Fibroblast of skin of right biceps (primary cell): ENCODE measurements at regions not wholly inside any gene's neighbourhood (a gene's known extent, or its start where the extent isn't known, plus 50 kb on each side); places are given as distances from the start of the nearest gene placed in this dataset.
"Not testable (repeated sequence)": the region's sequence is repeated elsewhere in the genome, so short reads cannot be mapped to it uniquely, and the experiment has no call there.

Source experiments
- DNase-seq: peaks from one replicate; pipeline ENCODE4 v3.0.0-alpha.2; 2013

GRCh38 chr3:3433711-3434110 is 254.2 kb upstream of the CRBN start:
- DNase-seq: no peak

GRCh38 chr3:3429841-3430240 is 250.3 kb upstream of the CRBN start:
- no peak for DNase-seq

- DNase-seq: not testable (repeated sequence)
These were observed 228.2 kb upstream of the CRBN start for GRCh38 chr3:3407707-3408106.

- DNase-seq: no peak
These were observed 225.6 kb upstream of the CRBN start for GRCh38 chr3:3405131-3405530.

DNA sequence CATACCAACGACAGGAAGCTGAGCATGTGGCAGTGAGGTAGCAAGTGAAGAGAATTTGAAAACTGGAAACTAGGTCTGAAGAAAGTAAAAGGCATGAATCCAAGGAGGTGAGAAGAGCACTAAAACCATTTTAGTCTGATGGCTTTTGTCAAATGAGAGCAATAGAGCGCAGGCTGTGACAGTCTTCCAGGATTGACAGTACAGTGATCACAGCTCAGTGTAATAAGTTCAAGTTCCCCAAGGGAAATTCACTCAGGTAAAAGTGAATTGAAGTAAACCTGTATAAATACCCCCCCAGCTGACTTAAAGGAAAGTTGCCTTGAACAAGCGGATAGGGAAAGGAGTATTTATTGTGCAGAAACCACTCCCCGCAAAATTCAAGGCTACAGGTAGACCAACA is 224.2 kb upstream of the CRBN start:
- no peak for DNase-seq

DNA sequence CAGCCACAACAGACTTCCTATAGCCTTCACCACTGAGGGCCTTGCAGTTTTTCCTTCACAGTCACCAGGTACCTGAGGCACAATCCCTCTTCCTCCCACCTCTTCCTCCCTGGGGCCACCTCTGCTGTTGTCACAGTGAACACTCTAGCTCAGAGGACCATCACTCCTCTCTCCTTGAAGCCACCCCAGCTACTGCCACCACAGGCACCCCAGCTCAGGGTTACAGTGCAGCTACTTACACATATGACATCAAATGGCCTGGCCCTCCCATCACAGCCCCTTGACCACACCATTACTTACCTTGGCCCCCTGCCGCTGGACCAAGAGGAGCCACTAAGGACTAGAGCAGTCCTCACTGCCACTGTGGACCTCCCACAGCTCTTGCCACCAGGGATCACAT is 213.5 kb upstream of the CRBN start:
- DNase-seq: no peak

GRCh38 chr3:3383461-3383860 is 204.0 kb upstream of the CRBN start:
- no peak for DNase-seq

DNA sequence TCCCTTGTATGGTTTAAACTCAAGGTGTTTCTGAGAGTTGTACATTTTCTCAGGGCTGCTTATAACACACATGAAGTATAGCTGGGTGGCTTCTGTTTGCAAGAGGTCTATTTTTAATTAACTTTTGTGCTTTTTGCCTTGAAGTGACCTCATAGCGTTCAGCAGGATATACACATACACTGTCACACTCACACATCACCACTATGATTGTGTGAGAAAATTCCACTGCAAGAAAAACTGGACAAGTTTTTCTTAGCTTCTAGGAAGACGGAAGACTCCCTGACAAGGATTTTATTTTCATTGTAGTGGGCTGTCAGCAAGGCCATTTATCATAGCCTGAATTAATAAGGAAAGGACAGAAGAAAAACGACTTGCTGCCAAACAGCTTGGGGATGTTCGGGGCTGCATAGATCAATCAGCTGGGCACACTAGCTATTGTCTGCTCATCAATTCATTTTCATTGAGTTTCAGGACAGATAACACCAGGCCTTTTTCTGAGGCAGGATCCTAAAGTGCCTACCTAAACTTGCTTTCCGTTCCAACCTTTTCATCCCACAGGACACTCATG is 192.8 kb upstream of the CRBN start:
- no peak for DNase-seq

- no peak for DNase-seq
These were observed 188.8 kb upstream of the CRBN start for GRCh38 chr3:3368306-3368705.

DNA sequence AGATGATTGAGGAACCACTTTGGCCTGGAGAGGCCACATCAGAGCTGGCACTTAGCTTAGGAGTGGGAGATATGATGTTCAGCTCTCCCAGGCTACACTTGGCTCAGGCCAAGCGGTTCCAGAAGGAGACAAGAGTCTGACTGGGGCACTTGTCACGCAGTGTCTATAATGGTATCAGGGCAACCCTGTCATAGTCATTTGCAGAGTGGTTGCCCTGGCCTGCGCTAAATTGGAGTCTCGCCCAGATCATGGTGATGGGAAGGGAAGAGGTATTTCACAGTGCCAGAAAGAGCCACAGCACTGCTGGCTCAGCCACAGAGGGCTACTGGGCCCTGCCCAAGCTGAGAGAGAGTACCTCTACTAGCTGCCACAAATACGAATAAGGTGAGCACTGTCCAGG is 186.9 kb upstream of the CRBN start:
- no peak for DNase-seq

DNA sequence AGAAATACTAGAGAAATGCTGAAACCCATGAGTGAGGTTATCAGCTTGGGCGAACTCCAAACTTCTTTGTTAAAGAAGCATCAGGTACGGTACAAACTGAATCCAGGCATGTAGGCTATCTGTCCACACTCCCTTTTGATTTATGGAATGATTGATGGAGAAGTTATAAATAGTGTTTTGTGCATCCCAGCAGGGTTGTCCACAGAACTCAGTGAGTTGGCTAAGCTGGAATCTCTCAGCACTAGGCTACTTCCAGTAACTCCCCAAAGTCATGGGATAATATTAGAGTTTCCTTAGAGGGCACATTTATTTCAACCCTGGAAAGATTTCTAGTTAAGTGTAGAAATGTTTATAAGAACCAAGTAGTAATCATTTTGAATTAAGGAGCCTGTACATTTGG is 186.2 kb upstream of the CRBN start:
- DNase-seq: no peak

DNA sequence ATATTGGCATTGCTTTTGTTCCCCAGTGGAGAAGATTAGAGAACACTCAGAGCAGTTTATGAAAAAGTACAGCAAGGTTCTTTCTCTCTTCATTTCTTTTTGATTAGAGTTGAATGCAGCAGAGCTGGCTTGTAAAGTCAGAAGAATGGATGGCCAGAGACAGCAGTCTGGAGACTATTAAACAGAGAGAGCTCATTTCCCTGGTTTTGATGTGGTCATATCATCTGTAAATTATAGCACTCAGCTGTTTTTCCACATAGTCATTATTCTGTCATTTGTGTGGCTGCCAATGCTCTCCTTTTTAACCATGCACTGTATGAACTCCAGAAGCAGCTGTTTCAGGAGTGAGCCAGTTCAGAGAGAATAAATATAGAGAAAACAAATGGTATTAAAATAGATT is 177.4 kb upstream of the CRBN start:
- no peak for DNase-seq

GRCh38 chr3:3355442-3355841 is 176.0 kb upstream of the CRBN start:
- no peak for DNase-seq

GRCh38 chr3:3353153-3353552 is 173.7 kb upstream of the CRBN start:
- no peak for DNase-seq

DNA sequence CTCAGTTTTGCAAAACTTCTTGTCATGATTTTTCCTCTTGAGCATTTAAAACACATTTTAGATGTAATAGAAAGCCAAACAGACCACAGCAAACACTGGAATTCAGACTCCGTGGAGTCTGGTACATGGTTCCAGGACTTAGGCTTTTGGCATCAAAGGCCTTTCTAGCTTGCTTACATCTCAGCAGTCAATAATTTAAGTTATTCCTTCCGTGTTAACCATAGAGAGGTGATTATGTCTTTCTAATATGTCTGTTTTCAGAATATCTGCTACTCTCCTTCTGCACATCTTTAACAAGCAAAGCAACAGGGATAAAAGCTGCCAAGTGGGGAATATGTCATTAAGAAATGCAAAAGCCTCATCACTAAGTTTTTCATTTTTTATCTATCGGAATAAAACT is 171.7 kb upstream of the CRBN start:
- DNase-seq: no peak

GRCh38 chr3:3347056-3347455 is 167.6 kb upstream of the CRBN start:
- DNase-seq: not testable (repeated sequence)

DNA sequence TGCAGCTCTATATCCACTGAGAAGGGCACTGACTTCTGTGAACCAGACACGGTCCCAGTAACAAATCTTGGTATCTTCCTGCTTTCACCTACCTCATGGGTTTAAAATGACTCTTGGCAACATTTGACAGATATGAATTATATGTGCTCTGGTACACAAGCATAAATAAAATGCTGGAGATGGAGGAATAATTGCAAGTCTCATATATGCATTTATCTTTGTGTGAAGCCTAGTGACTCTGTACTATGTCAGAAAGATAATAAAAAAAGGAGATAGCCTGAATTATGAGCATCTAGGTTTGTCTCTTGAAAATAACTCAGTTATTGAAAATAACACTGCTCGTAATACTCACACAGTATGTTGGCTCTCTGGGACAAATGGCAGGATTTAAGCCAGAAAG is 167.1 kb upstream of the CRBN start:
- no peak for DNase-seq

DNA sequence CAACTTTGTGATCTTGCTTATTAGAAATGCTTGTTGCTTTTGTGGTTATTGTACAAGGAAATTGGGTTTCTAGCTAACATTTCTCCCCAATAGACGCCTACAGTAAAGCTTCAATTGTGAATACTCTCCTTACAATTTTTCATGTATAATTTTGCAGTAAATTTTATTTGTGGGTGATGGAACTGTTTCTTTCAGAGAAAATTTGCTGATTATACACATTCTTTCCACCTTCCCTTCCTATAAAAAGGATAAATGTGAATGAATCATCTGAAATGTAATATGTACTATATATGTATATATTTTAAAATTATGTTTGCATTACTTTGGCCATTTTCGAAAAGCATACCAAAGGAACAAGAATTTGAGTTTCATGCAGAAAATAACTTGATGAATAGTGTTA is 162.7 kb upstream of the CRBN start:
- DNase-seq: no peak

- DNase-seq: no peak
These were observed 161.7 kb upstream of the CRBN start for GRCh38 chr3:3340965-3341895.

- no peak for DNase-seq
These were observed 161.0 kb upstream of the CRBN start for GRCh38 chr3:3340526-3340925.

DNA sequence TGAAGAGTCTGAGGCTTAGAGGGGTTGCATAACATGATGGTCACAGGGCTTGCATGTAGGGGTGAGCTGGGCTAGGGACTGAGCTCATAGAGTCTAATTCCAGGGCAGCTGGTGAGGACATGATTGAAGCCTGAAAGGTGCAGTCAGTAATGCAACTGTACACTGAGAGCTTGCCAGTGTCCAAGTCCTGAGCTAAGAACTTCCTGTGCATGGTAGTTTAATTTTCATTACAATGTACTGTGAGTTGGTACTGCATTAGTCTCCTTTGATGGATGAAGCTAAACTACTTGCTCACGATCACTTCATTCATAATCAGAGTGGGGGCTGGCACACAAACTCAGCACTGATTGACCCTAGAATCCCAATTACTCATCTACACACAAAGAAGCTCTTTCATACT is 156.4 kb upstream of the CRBN start:
- no peak for DNase-seq

DNA sequence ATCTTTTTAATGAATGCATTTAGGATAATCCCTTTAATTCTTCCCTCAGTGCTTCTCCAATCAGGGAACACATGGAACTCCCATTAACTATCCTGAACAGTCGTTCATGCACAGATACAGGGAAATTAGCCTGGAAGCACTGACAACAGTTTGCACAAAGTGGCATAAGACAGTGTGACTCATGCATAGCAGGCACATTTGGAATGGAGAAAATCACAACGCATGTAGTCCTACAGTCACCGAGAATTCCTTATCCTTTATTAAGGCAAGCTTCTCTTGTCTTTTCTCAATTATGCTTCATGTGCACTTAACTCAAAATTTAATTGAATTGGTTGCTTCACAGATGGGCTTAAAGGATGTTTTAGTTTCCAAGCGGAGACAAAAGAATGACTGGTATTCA is 155.0 kb upstream of the CRBN start:
- DNase-seq: no peak

DNA sequence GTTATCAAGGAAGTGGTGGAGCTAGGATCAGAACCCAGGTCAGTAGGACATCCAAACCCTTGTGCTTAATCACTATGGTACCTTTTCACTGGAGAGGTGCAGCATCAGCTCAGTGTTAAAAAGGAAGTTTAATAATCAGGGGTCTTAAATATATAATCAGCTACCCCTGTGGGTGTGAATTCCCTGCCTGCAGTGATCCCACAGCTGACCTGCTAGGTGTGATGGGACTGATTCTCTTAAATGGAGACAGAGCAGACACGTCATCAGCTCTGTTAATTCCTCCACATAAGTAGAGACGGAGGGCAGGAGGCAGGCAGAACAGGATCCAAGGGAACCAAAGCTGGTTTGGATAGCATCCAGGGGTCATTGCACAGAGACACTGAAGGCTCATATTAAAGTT is 154.1 kb upstream of the CRBN start:
- DNase-seq: no peak

- no peak for DNase-seq
These were observed 137.0 kb upstream of the CRBN start for GRCh38 chr3:3316521-3316920.

DNA sequence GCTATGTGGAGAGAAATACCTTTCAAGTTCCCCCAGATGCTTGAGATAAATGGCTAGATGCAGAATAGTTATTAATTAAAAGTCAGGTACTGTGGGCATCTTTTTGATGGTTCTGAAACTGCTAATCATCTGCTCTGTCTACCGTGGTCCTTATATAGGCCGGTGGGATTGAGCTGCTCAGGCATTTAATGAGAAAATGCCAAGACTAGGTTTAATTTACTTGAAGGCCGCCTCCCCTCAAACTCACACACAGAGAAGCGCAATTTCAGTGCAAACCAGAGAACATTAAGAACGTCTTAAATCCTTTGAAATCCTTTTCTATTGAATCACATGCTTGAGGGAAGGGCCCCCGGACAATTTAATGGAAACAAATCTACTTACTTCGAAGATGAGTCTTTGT is 136.4 kb upstream of the CRBN start:
- DNase-seq: no peak
